T-helper 1 cell treated with Interleukin-12 subunit alpha and Interleukin-12 subunit beta and Interleukin-4 antibody, amounts not matched to agents 30 μg/mL and 1 μg/mL, for 36 hours (primary cell): ENCODE measurements at regions not wholly inside any gene's neighbourhood (a gene's known extent, or its start where the extent isn't known, plus 50 kb on each side); places are given as distances from the start of the nearest gene placed in this dataset.
"Not testable (repeated sequence)": the region's sequence is repeated elsewhere in the genome, so short reads cannot be mapped to it uniquely, and the experiment has no call there.

Source experiments
- H3K27ac Mint-ChIP-seq: one replicate; pipeline ENCODE4 v1.8.0; 2021; ENCODE audit warnings: mild to moderate bottlenecking, mixed read lengths
- H3K27me3 Mint-ChIP-seq: one replicate; pipeline ENCODE4 v1.8.0; 2021; ENCODE audit warnings: low read depth, mixed read lengths
- H3K36me3 Mint-ChIP-seq: one replicate; pipeline ENCODE4 v1.8.0; 2021; ENCODE audit warnings: low read depth, mixed read lengths
- H3K4me1 Mint-ChIP-seq: one replicate; pipeline ENCODE4 v1.8.0; 2021; ENCODE audit warnings: low read depth, mixed read lengths
- H3K4me3 Mint-ChIP-seq: one replicate; pipeline ENCODE4 v1.8.0; 2021; ENCODE audit warnings: mild to moderate bottlenecking, moderate library complexity, mixed read lengths
- H3K9me3 Mint-ChIP-seq: one replicate; pipeline ENCODE4 v1.8.0; 2021; ENCODE audit warnings: mixed read lengths

GRCh38 chr16:13357842-13358241 lies 456.4 kb downstream of the SHISA9 start:
- H3K4me1 Mint-ChIP-seq, H3K27me3 Mint-ChIP-seq, H3K4me3 Mint-ChIP-seq, H3K27ac Mint-ChIP-seq, H3K36me3 Mint-ChIP-seq: not testable (repeated sequence)
- H3K9me3 Mint-ChIP-seq, result peaks cover 36% of the 10 kb centered on the region

- no peak overlapping the region for H3K27ac Mint-ChIP-seq
- H3K36me3 Mint-ChIP-seq, result no peaks in the 10 kb centered on the region
- H3K4me3 Mint-ChIP-seq, result no peak overlapping the region
- H3K27me3 Mint-ChIP-seq, result no peaks in the 10 kb centered on the region
- H3K9me3 Mint-ChIP-seq, result peaks cover 29% of the 10 kb centered on the region
- no peaks in the 10 kb centered on the region for H3K4me1 Mint-ChIP-seq
These were observed 458.4 kb downstream of the SHISA9 start for GRCh38 chr16:13359835-13360234.

- Mint-ChIP-seq H3K27ac (no peak overlapping the region), H3K27me3 (no peaks in the 10 kb centered on the region), H3K4me3 (no peak overlapping the region), H3K4me1 (no peaks in the 10 kb centered on the region), H3K9me3 (peaks cover 35% of the 10 kb centered on the region), H3K36me3 (no peaks in the 10 kb centered on the region)
These were observed 471.0 kb downstream of the SHISA9 start for GRCh38 chr16:13372421-13372820.

- Mint-ChIP-seq H3K27me3 (no peaks in the 10 kb centered on the region), H3K4me1 (no peaks in the 10 kb centered on the region), H3K36me3 (no peaks in the 10 kb centered on the region), H3K4me3 (no peak overlapping the region), H3K9me3 (peaks cover 44% of the 10 kb centered on the region), H3K27ac (no peak overlapping the region)
These were observed 474.8 kb downstream of the SHISA9 start for GRCh38 chr16:13376174-13376573.

GRCh38 chr16:13377143-13377542 lies 475.7 kb downstream of the SHISA9 start:
- H3K4me1 Mint-ChIP-seq, result no peaks in the 10 kb centered on the region
- no peaks in the 10 kb centered on the region for H3K36me3 Mint-ChIP-seq
- peaks cover 38% of the 10 kb centered on the region for H3K9me3 Mint-ChIP-seq
- H3K27me3 Mint-ChIP-seq, result no peaks in the 10 kb centered on the region
- no peak overlapping the region for H3K27ac Mint-ChIP-seq
- H3K4me3 Mint-ChIP-seq, result no peak overlapping the region

- no peak overlapping the region for H3K27ac Mint-ChIP-seq
These were observed 476.8 kb downstream of the SHISA9 start for GRCh38 chr16:13378151-13378550.

GRCh38 chr16:13379266-13379665 lies 477.9 kb downstream of the SHISA9 start:
- H3K9me3 Mint-ChIP-seq, result peaks cover 47% of the 10 kb centered on the region
- H3K27me3 Mint-ChIP-seq, result no peaks in the 10 kb centered on the region
- no peaks in the 10 kb centered on the region for H3K36me3 Mint-ChIP-seq

More at GRCh38 chr16:13378151-13378550, 476.8 kb downstream of the SHISA9 start:
- H3K4me3 Mint-ChIP-seq, result no peak overlapping the region
- H3K9me3 Mint-ChIP-seq, result peaks cover 39% of the 10 kb centered on the region
- H3K36me3 Mint-ChIP-seq, result no peaks in the 10 kb centered on the region
- no peaks in the 10 kb centered on the region for H3K4me1 Mint-ChIP-seq
- no peaks in the 10 kb centered on the region for H3K27me3 Mint-ChIP-seq

GRCh38 chr16:13385156-13386040 lies 484.0 kb downstream of the SHISA9 start:
- not testable (repeated sequence) for H3K27me3 Mint-ChIP-seq, H3K4me3 Mint-ChIP-seq, H3K27ac Mint-ChIP-seq, H3K36me3 Mint-ChIP-seq, H3K4me1 Mint-ChIP-seq
- peaks cover 59% of the 10 kb centered on the region for H3K9me3 Mint-ChIP-seq

More at GRCh38 chr16:13379266-13379665, 477.9 kb downstream of the SHISA9 start:
- Mint-ChIP-seq H3K4me1 (no peaks in the 10 kb centered on the region), H3K4me3 (no peak overlapping the region), H3K27ac (no peak overlapping the region)

- H3K4me1 Mint-ChIP-seq, result no peaks in the 10 kb centered on the region
- H3K27me3 Mint-ChIP-seq, result no peaks in the 10 kb centered on the region
- no peak overlapping the region for H3K4me3 Mint-ChIP-seq
- H3K9me3 Mint-ChIP-seq, result peaks cover 36% of the 10 kb centered on the region
- H3K27ac Mint-ChIP-seq, result no peak overlapping the region
- H3K36me3 Mint-ChIP-seq, result no peaks in the 10 kb centered on the region
These were observed 488.9 kb downstream of the SHISA9 start for GRCh38 chr16:13390093-13390985.

- Mint-ChIP-seq H3K4me3 (no peak overlapping the region), H3K27ac (no peak overlapping the region), H3K36me3 (no peaks in the 10 kb centered on the region), H3K9me3 (peaks cover 33% of the 10 kb centered on the region), H3K27me3 (no peaks in the 10 kb centered on the region), H3K4me1 (no peaks in the 10 kb centered on the region)
These were observed 489.5 kb downstream of the SHISA9 start for GRCh38 chr16:13390986-13391305.

- H3K27me3 Mint-ChIP-seq, result no peaks in the 10 kb centered on the region
- H3K4me3 Mint-ChIP-seq, result no peak overlapping the region
- H3K9me3 Mint-ChIP-seq, result peaks cover 29% of the 10 kb centered on the region
- H3K27ac Mint-ChIP-seq, result no peak overlapping the region
- H3K4me1 Mint-ChIP-seq, result no peaks in the 10 kb centered on the region
- no peaks in the 10 kb centered on the region for H3K36me3 Mint-ChIP-seq
These were observed 489.9 kb downstream of the SHISA9 start for GRCh38 chr16:13391337-13391736.

- H3K27ac Mint-ChIP-seq, result no peak overlapping the region
- H3K4me1 Mint-ChIP-seq, result no peaks in the 10 kb centered on the region
- H3K4me3 Mint-ChIP-seq, result no peak overlapping the region
- peaks cover 27% of the 10 kb centered on the region for H3K9me3 Mint-ChIP-seq
- no peaks in the 10 kb centered on the region for H3K27me3 Mint-ChIP-seq
- no peaks in the 10 kb centered on the region for H3K36me3 Mint-ChIP-seq
These were observed 490.9 kb downstream of the SHISA9 start for GRCh38 chr16:13392341-13392740.

- Mint-ChIP-seq H3K36me3 (no peaks in the 10 kb centered on the region), H3K4me3 (no peak overlapping the region), H3K9me3 (peaks cover 24% of the 10 kb centered on the region), H3K27me3 (no peaks in the 10 kb centered on the region), H3K27ac (no peak overlapping the region), H3K4me1 (no peaks in the 10 kb centered on the region)
These were observed 492.4 kb downstream of the SHISA9 start for GRCh38 chr16:13393816-13394215.

GRCh38 chr16:13394488-13394887 lies 493.1 kb downstream of the SHISA9 start:
- Mint-ChIP-seq H3K4me3 (no peak overlapping the region), H3K4me1 (no peaks in the 10 kb centered on the region), H3K27me3 (no peaks in the 10 kb centered on the region), H3K36me3 (no peaks in the 10 kb centered on the region), H3K27ac (no peak overlapping the region), H3K9me3 (peaks cover 26% of the 10 kb centered on the region)

- Mint-ChIP-seq H3K9me3 (peaks cover 26% of the 10 kb centered on the region), H3K27ac (no peak overlapping the region), H3K4me3 (no peak overlapping the region), H3K4me1 (no peaks in the 10 kb centered on the region), H3K27me3 (no peaks in the 10 kb centered on the region), H3K36me3 (no peaks in the 10 kb centered on the region)
These were observed 495.7 kb downstream of the SHISA9 start for GRCh38 chr16:13397126-13397525.
